Stimulated activated CD8-positive, alpha-beta memory T cell treated with anti-CD3 and anti-CD28 coated beads, Interleukin-4, amount 100 ng/mL, for 1 hour (primary cell): ENCODE measurements at regions not wholly inside any gene's neighbourhood (a gene's known extent, or its start where the extent isn't known, plus 50 kb on each side); places are given as distances from the start of the nearest gene placed in this dataset.
"Not testable (repeated sequence)": the region's sequence is repeated elsewhere in the genome, so short reads cannot be mapped to it uniquely, and the experiment has no call there.

Experiments
- DNase-seq, 2 donors: peaks; one replicate each; pipeline ENCODE4 v3.0.0-alpha.2; 2020; ENCODE audit warnings: low read depth in 2 of 2, low spot score in 1 of 2

GRCh38 chr14:97071177-97071576 is 274.0 kb downstream of the VRK1 start:
- no peak for DNase-seq

DNA sequence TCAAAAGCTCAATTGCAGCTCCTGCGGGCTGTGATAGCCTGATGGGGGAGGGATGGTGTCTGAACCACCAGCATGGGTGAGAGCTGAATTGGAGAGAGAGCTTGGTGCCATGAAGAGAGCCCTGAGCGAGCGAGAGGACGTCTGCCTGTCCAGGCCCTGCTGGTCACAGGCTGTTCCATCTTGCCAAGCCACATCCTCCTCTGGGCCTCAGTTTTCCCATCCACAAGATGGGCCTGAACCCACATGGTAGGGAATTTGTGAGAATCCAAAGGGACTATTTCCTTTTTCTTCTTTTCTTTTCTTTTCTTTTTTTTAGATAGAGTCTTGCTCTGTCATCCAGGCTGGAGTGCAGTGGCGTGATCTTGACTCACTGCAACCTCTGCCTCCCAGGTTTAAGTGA is 276.4 kb downstream of the VRK1 start:
- DNase-seq, result no peak

GRCh38 chr14:97074456-97074855 is 277.3 kb downstream of the VRK1 start:
- DNase-seq, result no peak

- DNase-seq, result no peak
Measured at GRCh38 chr14:97074856-97075255, 277.7 kb downstream of the VRK1 start.

GRCh38 chr14:97077253-97077653 is 280.1 kb downstream of the VRK1 start:
- DNase-seq, result peak in 1 of 2 donors; percentile 2

DNA sequence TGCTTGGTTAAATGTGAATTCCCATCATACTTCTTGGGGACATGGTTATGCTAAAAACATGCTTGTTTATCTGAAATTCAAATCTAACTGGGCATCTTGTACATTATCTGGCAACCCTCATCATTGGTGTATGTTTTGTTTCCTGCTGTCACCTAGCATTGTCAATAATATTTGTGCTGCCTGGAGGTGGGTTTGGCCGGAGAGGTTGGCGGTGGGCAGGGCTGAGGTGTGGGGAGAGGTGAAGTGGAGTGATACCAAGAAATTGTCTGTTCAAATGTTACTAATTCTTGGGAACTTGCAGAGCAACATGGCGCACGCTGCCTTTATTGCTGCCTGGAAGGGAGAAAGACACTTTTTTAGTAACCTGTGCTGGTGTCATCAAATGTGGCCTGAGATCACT is 280.5 kb downstream of the VRK1 start:
- no peak for DNase-seq

- no peak for DNase-seq
Measured at GRCh38 chr14:97080991-97081390, 283.8 kb downstream of the VRK1 start.

- no peak for DNase-seq
Measured at GRCh38 chr14:97095269-97095668, 298.1 kb downstream of the VRK1 start.

- DNase-seq, result no peak
Measured at GRCh38 chr14:97097296-97097695, 300.1 kb downstream of the VRK1 start.

GRCh38 chr14:97100306-97100705 is 303.1 kb downstream of the VRK1 start:
- no peak for DNase-seq

DNA sequence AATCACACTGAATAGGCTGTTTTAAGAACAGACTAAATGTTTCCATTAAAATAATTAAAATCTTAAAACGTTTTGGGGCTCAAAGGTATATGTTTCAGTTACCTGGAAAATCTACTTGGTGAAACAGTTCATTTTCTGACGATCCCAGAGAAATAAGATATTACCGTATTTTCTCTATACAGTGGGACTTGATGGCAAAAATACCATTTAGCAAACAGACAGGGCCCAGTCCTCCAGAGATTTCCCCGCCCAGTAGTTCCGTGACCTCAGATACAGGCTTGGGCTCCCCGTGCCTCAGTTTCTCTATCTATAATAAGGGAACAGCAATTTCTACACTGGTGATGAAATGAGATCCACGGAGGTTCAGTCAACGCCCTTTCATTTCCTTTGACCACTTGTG is 304.4 kb downstream of the VRK1 start:
- no peak for DNase-seq

DNA sequence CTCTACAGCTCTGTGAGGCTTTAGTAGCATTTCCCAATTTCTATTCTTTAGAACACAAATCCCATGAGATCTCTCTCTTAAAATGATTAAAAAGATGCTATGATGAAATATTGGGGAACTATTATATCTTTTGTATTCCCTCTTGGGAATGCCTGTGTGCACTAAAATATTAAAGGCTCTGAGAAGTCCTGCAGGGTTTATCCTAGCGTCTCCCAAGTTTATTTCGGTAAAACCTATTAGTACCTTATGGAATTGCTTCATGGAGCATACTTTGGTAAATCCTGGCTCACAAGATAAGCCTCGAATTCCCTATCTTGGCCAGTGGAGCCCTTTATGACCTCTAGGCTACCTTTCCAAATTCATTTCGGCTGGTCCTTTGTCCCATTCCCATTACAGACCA is 306.8 kb downstream of the VRK1 start:
- no peak for DNase-seq

GRCh38 chr14:97106166-97106565 is 309.0 kb downstream of the VRK1 start:
- no peak for DNase-seq

- DNase-seq, result no peak
Measured at GRCh38 chr14:97106609-97107008, 309.4 kb downstream of the VRK1 start.

DNA sequence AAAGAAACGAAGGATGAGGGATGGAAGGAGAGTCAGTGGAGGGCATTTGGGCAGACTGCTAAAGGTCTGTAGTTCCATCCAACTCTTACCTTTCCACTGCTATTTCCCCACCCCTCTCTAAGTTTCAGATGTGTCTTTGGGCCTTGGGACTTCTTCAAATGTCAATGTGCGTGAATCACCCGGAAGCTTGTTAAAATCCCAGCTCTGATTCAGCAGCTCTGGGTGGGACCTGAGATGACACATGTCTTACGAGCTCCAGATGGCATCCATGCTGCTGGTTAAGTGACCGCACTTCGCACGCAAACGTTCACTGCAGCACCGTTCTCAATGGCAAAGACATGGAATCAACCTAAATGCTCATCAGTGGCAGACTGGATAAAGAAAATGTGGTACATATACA is 309.9 kb downstream of the VRK1 start:
- no peak for DNase-seq

- no peak for DNase-seq
Measured at GRCh38 chr14:97107760-97108159, 310.6 kb downstream of the VRK1 start.

GRCh38 chr14:97109234-97109633 is 312.1 kb downstream of the VRK1 start:
- no peak for DNase-seq

DNA sequence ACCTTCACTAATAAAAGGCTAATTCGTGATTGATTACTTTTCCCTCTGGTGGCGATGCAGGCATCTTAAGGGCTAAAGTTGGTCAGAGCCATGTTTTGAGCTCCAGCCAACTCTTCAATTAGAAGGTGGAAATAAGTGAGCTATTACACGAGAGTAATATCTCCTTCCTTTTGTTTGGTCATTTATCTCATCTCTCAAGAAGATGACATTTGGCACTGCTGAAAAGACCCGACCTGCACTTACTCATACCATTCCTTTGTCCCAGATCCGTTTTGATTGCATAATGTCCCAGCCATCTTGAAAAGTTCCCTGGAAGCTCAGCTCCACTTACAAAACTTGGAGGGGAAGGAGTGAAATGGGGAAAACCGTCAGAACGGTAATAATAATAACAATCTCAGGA is 316.2 kb downstream of the VRK1 start:
- no peak for DNase-seq

DNA sequence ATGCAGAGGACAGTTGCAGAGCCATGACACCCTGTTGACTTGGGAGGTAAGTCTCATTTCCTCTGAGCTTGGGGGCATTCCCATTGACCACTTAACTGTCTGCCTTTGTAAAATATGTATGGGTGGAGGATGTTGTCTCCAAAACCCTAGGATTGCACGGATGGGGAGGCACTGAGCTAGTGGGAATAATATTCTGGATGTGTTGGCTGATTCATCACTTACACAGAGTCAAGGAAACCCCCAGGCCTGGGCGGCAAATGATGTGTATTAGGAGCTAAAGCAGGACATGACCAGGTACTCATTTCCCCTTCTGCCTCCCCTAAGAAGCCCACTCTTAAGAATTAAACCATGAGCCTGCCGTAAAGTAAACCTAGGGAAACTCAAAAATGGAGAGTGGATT is 319.4 kb downstream of the VRK1 start:
- DNase-seq, result no peak

- no peak for DNase-seq
Measured at GRCh38 chr14:97117693-97118092, 320.5 kb downstream of the VRK1 start.

GRCh38 chr14:97120204-97120603 is 323.0 kb downstream of the VRK1 start:
- DNase-seq, result no peak

- peak; percentile 11 to 23 for DNase-seq
Measured at GRCh38 chr14:97120611-97121031, 323.4 kb downstream of the VRK1 start.

DNA sequence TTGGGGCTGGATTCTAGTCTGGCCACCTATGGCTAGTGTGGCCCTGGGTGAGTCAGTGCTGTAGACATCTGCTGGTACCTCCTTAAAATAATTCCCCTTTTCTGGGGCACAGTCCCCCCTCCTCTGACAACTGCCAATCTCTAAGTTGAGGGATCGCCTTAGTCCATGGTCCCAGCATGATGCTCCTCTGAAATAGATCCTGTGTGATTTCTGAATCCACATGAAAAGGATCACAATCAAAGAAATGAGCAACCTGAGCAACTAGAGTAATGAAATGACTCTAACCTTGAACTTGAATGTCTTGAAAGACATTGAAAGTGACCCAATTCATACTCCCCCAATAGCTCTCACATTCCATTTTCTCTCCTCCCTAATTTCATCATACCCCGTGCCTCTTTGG is 332.5 kb downstream of the VRK1 start:
- DNase-seq, result no peak

DNA sequence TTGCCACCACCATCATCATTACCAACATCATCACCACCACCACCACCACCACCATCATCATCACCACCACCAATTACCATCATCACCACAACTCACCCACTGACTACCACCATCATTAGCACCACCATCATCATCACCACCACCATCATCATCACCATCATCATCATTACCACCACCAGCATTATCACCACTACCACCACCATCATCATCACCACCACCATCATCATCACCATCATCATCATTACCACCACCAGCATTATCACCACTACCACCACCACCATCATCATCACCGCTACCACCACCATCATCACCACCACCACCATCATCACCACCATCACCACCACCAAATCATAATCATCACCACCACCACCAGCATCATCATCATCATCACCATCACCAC is 338.7 kb downstream of the VRK1 start:
- DNase-seq, result not testable (repeated sequence)
